SK-N-SH (cell line): ENCODE measurements at regions not wholly inside any gene's neighbourhood (a gene's known extent, or its start where the extent isn't known, plus 50 kb on each side); places are given as distances from the start of the nearest gene placed in this dataset.

Source experiments
- CTCF ChIA-PET: fragments of 300-600, 350-600 bp; formaldehyde crosslinking; extraction: SDS; loops from one replicate; lab custom pipeline; 2021; lab: Yijun Ruan, JAX
- POLR2A ChIA-PET: fragments of 350-600 bp; sonication (Branson Sonifier 250); formaldehyde crosslinking; extraction: SDS; loops from one replicate; lab custom pipeline; 2020; ENCODE audit warnings: antibody characterized with exemption, inconsistent platforms; lab: Yijun Ruan, JAX
- DNase-seq: peaks from one replicate; pipeline ENCODE4 v3.0.0; 2012
- H2AFZ ChIP-seq: fragments of 200-600 bp; sonication (generic); 2 replicates; pipeline ENCODE4 v1.8.1; 2016; ENCODE audit warnings: antibody characterized with exemption, mild to moderate bottlenecking, low read depth
- H3F3A ChIP-seq: fragments of 200-600 bp; sonication (generic); replicated peaks from 2 replicates; pipeline ENCODE3; 2016; ENCODE audit warnings: antibody characterized with exemption, mild to moderate bottlenecking; ENCODE audit not compliant: insufficient read depth
- H3K27ac ChIP-seq, 2 experiments: fragments of 200-500 bp in 1 of 2; fragments of 200-600 bp in 1 of 2; sonication (Bioruptor generic) in 1 of 2; sonication (generic), shearing (Covaris generic) in 1 of 2; 2 replicates each; pipeline versions ENCODE4 v1.5.1 to v1.6.1; 2014 to 2016; ENCODE audit warnings: low read depth in 2 of 2, inconsistent platforms in 1 of 2, low read length in 1 of 2, mild to moderate bottlenecking in 1 of 2, mixed read lengths in 1 of 2
- H3K27me3 ChIP-seq: fragments of 200-600 bp; sonication (generic), shearing (Covaris generic); 2 replicates; pipeline ENCODE4 v1.6.1; 2016; ENCODE audit warnings: mixed run types; ENCODE audit not compliant: insufficient read depth
- H3K36me3 ChIP-seq, 2 experiments: fragments of 200-500 bp in 1 of 2; fragments of 200-600 bp in 1 of 2; sonication (Bioruptor generic) in 1 of 2; sonication (generic) in 1 of 2; replicated peaks in 1 of 2; 2 replicates each; pipeline versions ENCODE3 to v1.5.1; 2014 to 2016; ENCODE audit warnings: low read length in 1 of 2, mild to moderate bottlenecking in 1 of 2; ENCODE audit not compliant: insufficient read depth in 2 of 2, control insufficient read depth in 1 of 2
- H3K4me1 ChIP-seq, 2 experiments: fragments of 200-500 bp in 1 of 2; fragments of 200-600 bp in 1 of 2; sonication (Bioruptor generic) in 1 of 2; sonication (generic), shearing (Covaris generic) in 1 of 2; 2 replicates each; pipeline versions ENCODE4 v1.5.1 to v1.6.1; 2014 to 2016; ENCODE audit warnings: low read depth in 1 of 2, low read length in 1 of 2, mixed run types in 1 of 2; ENCODE audit not compliant: insufficient read depth in 2 of 2, control insufficient read depth in 1 of 2
- H3K4me2 ChIP-seq: fragments of 200-600 bp; sonication (generic), shearing (Covaris generic); 2 replicates; pipeline ENCODE4 v1.6.1; 2017; ENCODE audit warnings: mixed run types
- H3K4me3 ChIP-seq, 2 experiments: fragments of 200-500 bp in 1 of 2; fragments of 200-600 bp in 1 of 2; sonication (Bioruptor generic) in 1 of 2; sonication (generic), shearing (Covaris generic) in 1 of 2; 2 replicates each; pipeline versions ENCODE4 v1.5.1 to v1.8.1; 2014 to 2016; ENCODE audit warnings: low read depth in 2 of 2, inconsistent platforms in 1 of 2, low read length in 1 of 2, mild to moderate bottlenecking in 1 of 2, mixed read lengths in 1 of 2, moderate library complexity in 1 of 2
- H3K79me2 ChIP-seq: fragments of 200-600 bp; sonication (generic); 2 replicates; pipeline ENCODE4 v1.8.1; 2017; ENCODE audit warnings: mild to moderate bottlenecking; ENCODE audit not compliant: insufficient read depth
- H3K9ac ChIP-seq: fragments of 200-600 bp; sonication (generic); 2 replicates; pipeline ENCODE4 v1.6.1; 2017; ENCODE audit warnings: mixed run types
- H3K9me2 ChIP-seq: fragments of 200-600 bp; sonication (generic); 2 replicates; pipeline ENCODE4 v1.6.1; 2017; ENCODE audit warnings: mixed run types
- H3K9me3 ChIP-seq: fragments of 200-600 bp; sonication (generic); 2 replicates; pipeline ENCODE4 v1.6.1; 2017; ENCODE audit warnings: mixed run types, mild to moderate bottlenecking, moderate library complexity
- H4K20me1 ChIP-seq: fragments of 200-600 bp; sonication (generic); 2 replicates; pipeline ENCODE4 v1.6.1; 2017; ENCODE audit warnings: mild to moderate bottlenecking, mixed run types; ENCODE audit not compliant: insufficient read depth
- EP300 ChIP-seq, 2 experiments: IDR thresholded peaks; 2 replicates each; pipeline versions ENCODE4 v1.4.0 to v1.6.1; 2012; ENCODE audit warnings: borderline replicate concordance in 1 of 2, low read depth in 1 of 2, low read length in 1 of 2
- JUND ChIP-seq: IDR thresholded peaks from 2 replicates; pipeline ENCODE4 v1.4.0; 2012
- MXI1 ChIP-seq: IDR thresholded peaks from 2 replicates; pipeline ENCODE4 v1.6.1; 2012; ENCODE audit warnings: mild to moderate bottlenecking, low read depth, low read length, improper control_type of control experiment
- NFIC ChIP-seq: IDR thresholded peaks from 2 replicates; pipeline ENCODE4 v1.4.0; 2012; ENCODE audit warnings: borderline replicate concordance
- RFX5 ChIP-seq: IDR thresholded peaks from 2 replicates; pipeline ENCODE4 v1.6.1; 2012; ENCODE audit warnings: mild to moderate bottlenecking, improper control_type of control experiment, low read length
- TCF12 ChIP-seq: IDR thresholded peaks from 2 replicates; pipeline ENCODE4 v1.4.0; 2012
- TEAD4 ChIP-seq: IDR thresholded peaks from 2 replicates; pipeline ENCODE4 v1.4.0; 2012; ENCODE audit warnings: mild to moderate bottlenecking, borderline replicate concordance; ENCODE audit not compliant: insufficient read depth
- ZBTB33 ChIP-seq: IDR thresholded peaks from 2 replicates; pipeline ENCODE4 v1.4.0; 2012; ENCODE audit warnings: low read depth, borderline replicate concordance
- WGBS: methylation state at CpG from one replicate; pipeline ENCODE4 v1.1.6; 2017; ENCODE audit warnings: low lambda C conversion rate; 5-methylcytosine and 5-hydroxymethylcytosine counted together
- TF ChIP-seq, protein P1 (sequence below): IDR thresholded peaks from 2 replicates; pipeline ENCODE4 v1.4.0; 2012; ENCODE audit warnings: low read depth
- TF ChIP-seq, protein P2 (sequence below): IDR thresholded peaks from 2 replicates; pipeline ENCODE4; 2012

DNA sequence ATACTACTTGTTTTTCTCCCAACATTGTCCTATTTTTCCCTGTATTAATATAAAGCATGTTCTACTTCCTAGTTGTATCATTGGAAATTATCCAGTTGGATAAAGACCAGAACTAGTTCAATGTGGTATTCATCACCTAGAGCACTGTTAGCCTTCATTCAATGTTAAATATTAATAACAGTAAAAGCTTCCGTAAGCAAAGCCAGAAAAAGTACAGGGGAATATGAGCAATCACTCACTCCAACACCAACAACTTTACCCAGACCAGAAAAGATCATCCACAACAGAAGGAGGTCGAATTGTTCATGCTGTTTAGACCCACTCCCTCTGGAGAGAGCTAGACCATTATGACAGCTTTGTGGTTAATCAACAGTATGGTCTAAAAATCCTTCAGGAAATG, 728.4 kb downstream of the MAT2B start:
- H4K20me1 ChIP-seq = no peaks in the 10 kb centered on the region
- TF ChIP-seq JUND (peak; percentile 38; the same call in 1 of the 2 replicates), RFX5 (no peak), TEAD4 (peak; percentile 47; the same call in 1 of the 2 replicates), NFIC (peak; percentile 74), EP300 (IDR thresholded peaks at IDR 0.05; ENCODE audit: borderline replicate concordance in 1 of 2, low read depth in 1 of 2, low read length in 1 of 2) (0 out of 4 replicates have a peak, but pooled peaks have one; percentile 6 to 42), TCF12 (peak; percentile 68)
- TF ChIP-seq, protein P1, sequence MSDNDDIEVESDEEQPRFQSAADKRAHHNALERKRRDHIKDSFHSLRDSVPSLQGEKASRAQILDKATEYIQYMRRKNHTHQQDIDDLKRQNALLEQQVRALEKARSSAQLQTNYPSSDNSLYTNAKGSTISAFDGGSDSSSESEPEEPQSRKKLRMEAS = no peak
- TF ChIP-seq, protein P2, sequence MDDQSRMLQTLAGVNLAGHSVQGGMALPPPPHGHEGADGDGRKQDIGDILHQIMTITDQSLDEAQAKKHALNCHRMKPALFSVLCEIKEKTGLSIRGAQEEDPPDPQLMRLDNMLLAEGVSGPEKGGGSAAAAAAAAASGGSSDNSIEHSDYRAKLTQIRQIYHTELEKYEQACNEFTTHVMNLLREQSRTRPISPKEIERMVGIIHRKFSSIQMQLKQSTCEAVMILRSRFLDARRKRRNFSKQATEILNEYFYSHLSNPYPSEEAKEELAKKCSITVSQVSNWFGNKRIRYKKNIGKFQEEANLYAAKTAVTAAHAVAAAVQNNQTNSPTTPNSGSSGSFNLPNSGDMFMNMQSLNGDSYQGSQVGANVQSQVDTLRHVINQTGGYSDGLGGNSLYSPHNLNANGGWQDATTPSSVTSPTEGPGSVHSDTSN = peak; percentile 64
- TF ChIP-seq, all 33 proteins: peak for 6
- Histone ChIP-seq H3K9me3 (no peaks in the 10 kb centered on the region), H3K9me2 (no peaks in the 10 kb centered on the region), H3K36me3 (no peaks in the 10 kb centered on the region), H3K27me3 (no peaks in the 10 kb centered on the region), H3K27ac (peak overlapping the region; percentile 21 to 69; a peak in 2 of 4 replicates), H3K79me2 (no peaks in the 10 kb centered on the region), H3K4me3 (no peak overlapping the region), H2AFZ (no peak overlapping the region), H3K9ac (no peak overlapping the region), H3K4me2 (no peak overlapping the region), H3K4me1 (peaks cover 3 to 5% of the 10 kb centered on the region in 2 experiments; a peak in 3 of 4 replicates), H3F3A (peaks cover 7% of the 10 kb centered on the region)
- DNase-seq = no peak
- ChIA-PET POLR2A (no interaction called here), CTCF (interaction anchor here (0.8 kb wide), 1 partner anchor 17 kb away, joined by 3 read pairs; no protein-coding TSS in a partner anchor)
- WGBS = 34% methylated on average over 2 of the region's 2 CpGs

DNA sequence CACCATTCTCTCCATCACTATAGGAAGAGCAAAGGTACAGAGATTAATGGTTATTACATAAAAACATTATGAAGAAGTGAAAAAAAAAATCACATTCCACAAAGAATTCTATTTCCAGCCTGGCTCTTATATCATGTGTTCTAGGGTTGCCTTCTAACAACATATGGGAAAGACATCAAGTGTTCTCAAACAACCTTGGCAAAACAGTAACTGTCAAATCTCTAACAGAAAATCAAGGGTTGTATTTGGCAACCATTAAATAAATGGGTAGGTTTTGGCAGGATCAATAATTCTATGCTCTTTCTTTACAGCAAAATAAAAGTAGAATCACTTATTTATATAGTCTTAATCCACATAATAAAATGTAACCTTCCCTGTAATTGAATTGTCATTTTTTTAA, 728.9 kb downstream of the MAT2B start:
- no peak for DNase-seq
- Histone ChIP-seq H2AFZ (no peak overlapping the region), H3K36me3 (no peaks in the 10 kb centered on the region), H4K20me1 (no peaks in the 10 kb centered on the region), H3K9me3 (no peaks in the 10 kb centered on the region), H3K4me3 (no peak overlapping the region), H3K9ac (no peak overlapping the region), H3F3A (peaks cover 7% of the 10 kb centered on the region), H3K4me1 (peaks cover 3 to 5% of the 10 kb centered on the region in 2 experiments; a peak in 3 of 4 replicates), H3K27me3 (no peaks in the 10 kb centered on the region), H3K79me2 (no peaks in the 10 kb centered on the region), H3K9me2 (no peaks in the 10 kb centered on the region), H3K4me2 (no peak overlapping the region), H3K27ac (peak overlapping the region; percentile 21 to 69; a peak in 1 of 4 replicates)
- TF ChIP-seq MXI1 (no peak), ZBTB33 (no peak)
- POLR2A ChIA-PET = no interaction called here
- CTCF ChIA-PET = no interaction called here
